ENCODE measurements at regions not wholly inside any gene's neighbourhood (a gene's known extent, or its start where the extent isn't known, plus 50 kb on each side); places are given as distances from the start of the nearest gene placed in this dataset.

DNA sequence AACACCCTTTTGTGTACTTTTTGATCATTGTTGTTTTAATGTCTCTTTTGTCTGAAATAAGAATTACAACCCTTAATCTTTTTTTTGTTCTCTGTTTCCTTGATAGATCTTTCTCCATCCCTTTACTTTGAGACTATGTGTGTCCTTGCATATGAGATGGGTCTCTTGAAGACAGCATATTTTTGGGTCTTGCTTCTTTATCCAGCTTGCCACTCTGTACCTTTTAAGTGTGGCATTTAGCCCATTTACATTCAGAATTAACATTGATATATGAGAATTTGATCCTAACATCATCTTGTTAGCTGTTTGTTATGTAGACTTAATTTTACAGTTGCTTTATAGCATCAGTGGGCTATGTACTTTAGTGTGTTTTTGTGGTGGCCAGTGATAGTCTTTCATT lies 382.5 kb downstream of the MED10 start:
- TF ChIP-seq CTCF (IDR thresholded peaks at IDR 0.05) = no peak
- TF ChIP-seq POLR2A (IDR thresholded peaks at IDR 0.05) = no peak

All from Peyer's patch (tissue), 4 donors.